HUDEP-2 (cell line): ENCODE measurements at regions not wholly inside any gene's neighbourhood (a gene's known extent, or its start where the extent isn't known, plus 50 kb on each side); places are given as distances from the start of the nearest gene placed in this dataset.
"Not testable (repeated sequence)": the region's sequence is repeated elsewhere in the genome, so short reads cannot be mapped to it uniquely, and the experiment has no call there.

ENCODE experiments used
- DNase-seq, 76 experiments: peaks; one replicate each; lab custom pipeline; 2025; ENCODE audit not compliant: unreplicated experiment in 76 of 76; lab: John Stamatoyannopoulos, UW

DNA sequence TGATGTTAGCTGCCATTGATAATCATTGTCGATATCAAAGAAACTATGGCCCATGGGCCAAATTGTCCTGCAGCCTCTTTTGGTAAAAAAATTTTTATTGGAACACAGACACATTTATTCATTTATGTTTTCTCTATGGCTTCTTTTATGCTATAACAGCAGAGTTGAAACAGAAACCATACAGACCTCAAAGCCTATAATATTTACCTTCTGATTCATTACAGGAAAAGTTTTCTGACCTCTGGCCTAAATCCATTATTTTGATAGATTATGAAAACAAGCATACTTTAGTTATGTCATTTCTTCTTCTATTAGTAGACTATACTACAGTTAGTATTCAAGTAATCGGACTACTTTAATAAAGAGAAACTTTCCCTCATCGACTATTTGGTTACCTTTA, 349.7 kb upstream of the GALNT5 start:
- no peak for DNase-seq

- no peak for DNase-seq
Measured at GRCh38 chr2:156908825-156909224, 348.7 kb upstream of the GALNT5 start.

- DNase-seq, result no peak
Measured at GRCh38 chr2:156909983-156910382, 347.5 kb upstream of the GALNT5 start.

DNA sequence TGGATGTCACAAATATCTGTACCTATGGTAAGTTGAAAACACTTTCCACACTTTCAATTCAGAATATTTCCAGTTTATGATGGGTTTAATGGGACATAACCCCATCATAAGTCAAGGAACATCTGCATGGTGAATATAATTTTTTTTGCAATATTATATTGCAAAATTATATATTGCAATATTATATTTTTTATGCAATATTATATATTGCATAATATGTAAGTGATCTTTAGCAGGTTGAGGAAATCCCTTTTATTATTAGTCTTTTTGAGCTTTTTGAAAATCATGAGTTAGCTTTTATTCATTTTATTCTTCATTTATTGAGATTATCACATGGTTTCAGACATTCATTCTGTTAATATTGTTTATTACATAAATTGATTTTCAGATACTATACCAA, 342.2 kb upstream of the GALNT5 start:
- no peak for DNase-seq

GRCh38 chr2:156918410-156918809, 339.1 kb upstream of the GALNT5 start:
- no peak for DNase-seq

- DNase-seq, result no peak
Measured at GRCh38 chr2:156930423-156930822, 327.1 kb upstream of the GALNT5 start.

GRCh38 chr2:156933645-156934225, 323.8 kb upstream of the GALNT5 start:
- DNase-seq, result peak in 29 of 76 experiments; percentile 1 to 67 (median 18)

DNA sequence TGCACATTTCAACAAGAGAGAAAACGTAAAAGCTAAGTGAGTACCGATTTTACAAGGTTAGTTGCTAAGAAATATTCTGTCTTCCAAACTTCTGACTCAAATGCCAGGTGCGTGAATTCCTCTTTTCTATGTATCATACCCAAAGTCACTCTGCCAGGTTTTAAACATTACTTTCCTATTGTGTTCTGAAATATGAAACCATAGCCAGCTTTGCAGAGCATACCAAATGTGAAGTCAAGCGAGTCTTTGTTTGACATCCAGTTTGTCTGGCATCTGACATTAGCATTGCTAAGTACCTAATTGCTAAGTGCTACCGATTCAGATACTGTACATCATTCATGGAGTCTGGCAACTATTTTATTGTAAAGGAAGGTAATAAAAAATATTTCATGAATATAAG, 321.9 kb upstream of the GALNT5 start:
- no peak for DNase-seq

- DNase-seq, result no peak
Measured at GRCh38 chr2:156937430-156937829, 320.1 kb upstream of the GALNT5 start.

- DNase-seq, result no peak
Measured at GRCh38 chr2:156944871-156945270, 312.6 kb upstream of the GALNT5 start.

DNA sequence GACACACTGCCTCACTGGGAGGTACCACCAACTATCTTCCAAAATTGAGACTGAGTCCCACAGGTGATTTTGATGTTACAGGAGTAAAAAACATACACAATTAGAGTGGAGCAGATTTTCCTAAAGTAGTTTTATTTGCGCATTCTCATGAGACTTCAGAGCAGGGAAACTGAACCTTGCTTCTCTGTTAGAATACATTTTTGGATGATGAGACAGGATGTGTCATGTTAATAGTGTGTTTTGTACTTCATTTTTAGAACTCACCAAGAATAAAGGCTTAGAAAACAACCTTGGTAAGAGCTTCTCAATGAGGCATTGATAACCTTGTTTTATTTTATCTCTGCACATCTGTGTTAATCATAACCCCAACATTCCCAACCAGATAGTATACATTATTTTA, 310.2 kb upstream of the GALNT5 start:
- no peak for DNase-seq

DNA sequence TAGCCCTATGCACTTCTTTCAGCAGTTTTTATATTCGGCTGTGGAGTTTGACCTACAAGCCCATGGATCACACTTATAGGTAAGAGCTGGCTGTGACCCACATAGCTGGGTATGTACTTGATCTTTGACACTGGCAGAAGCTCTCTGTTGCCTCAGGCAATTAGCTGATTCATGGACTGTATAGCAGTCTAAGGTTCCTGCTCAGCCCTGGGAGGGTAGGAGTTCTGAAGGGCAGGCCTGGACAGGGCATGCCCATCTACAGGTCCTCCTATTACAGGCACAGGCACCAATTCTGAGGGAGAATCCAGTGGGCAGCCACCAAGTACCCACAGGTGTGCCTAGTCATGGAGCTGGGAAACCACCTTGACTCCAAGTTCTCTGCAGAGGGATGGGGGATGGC, 301.8 kb upstream of the GALNT5 start:
- no peak for DNase-seq

DNA sequence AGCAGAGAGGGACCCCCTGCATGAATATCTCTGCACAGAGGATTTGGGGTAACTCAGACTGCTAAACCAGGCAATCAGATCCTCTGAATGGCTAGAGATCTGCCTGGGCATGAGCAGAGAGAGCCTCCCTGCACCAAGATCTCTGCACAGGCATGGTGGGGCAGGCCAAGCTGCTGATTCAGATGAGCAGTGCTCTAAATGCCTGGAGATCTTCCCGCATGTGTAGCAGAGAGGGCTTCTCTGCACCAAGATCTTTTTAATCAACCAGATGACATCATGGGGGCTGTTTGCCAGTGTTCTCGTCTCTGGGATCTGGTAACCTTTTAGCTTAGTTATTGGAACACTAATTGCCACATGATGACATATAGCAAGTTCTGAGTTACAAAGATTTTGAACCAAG, 301.3 kb upstream of the GALNT5 start:
- DNase-seq, result no peak

- no peak for DNase-seq
Measured at GRCh38 chr2:156958374-156958773, 299.1 kb upstream of the GALNT5 start.

DNA sequence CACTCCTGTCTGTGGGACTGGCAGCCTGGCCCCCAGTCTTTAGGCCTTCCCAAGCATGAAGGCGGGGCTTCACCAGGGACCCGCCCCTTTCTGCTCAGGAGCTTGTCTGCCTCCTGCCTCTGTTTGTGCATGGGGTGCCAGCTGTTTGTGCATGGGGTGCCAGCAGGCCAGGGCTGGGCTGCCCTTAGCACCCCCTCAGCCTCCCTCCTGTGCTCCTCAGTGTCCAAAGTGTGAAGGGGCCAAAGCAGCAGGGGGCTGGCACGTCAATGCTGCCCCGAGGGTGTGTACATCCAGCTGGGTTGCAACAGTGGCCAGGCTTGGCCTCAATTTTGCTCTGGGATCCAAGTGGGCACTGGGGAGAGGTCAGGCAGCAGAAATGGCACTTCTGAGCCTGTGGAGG, 298.0 kb upstream of the GALNT5 start:
- no peak for DNase-seq

DNA sequence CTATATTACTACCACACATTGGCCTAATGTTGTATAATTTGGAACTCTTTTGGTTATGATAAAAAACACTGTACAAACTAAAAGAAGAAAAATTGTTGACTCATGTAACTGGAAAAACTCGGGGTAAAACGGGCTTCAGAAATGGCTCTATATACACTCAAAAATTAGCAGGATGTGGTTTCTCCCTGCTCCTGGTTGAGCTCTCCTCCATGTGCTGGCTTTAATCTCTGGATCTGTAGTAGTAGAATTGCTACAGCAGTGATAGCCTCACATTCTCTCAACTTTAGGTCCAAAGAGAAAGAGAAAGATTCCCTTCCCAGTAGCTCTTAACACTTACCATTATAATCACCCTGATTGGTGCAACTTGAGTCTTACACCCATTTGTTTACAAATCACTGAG, 274.9 kb upstream of the GALNT5 start:
- DNase-seq, result no peak

GRCh38 chr2:156986339-156986988, 271.0 kb upstream of the GALNT5 start:
- peak in 1 of 76 experiments; percentile 4 for DNase-seq

DNA sequence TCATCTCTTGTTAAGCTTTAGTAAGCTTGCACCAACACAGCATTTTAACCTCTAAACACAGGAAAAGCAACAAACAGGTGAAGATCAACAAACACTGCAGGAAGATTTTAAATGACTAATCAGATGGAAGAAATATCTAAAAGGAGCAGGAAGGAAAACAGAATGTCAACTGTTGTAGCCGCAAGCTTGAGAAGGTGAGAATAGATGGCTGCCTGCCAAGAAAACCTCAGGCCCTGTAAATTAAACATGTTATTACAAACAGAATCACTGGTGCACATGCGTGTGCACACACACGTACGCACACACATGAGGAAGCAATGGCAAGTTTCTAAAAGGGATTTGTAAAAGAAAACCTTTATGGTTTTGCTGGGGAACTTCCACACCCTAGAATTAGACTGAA, 257.8 kb upstream of the GALNT5 start:
- no peak for DNase-seq

DNA sequence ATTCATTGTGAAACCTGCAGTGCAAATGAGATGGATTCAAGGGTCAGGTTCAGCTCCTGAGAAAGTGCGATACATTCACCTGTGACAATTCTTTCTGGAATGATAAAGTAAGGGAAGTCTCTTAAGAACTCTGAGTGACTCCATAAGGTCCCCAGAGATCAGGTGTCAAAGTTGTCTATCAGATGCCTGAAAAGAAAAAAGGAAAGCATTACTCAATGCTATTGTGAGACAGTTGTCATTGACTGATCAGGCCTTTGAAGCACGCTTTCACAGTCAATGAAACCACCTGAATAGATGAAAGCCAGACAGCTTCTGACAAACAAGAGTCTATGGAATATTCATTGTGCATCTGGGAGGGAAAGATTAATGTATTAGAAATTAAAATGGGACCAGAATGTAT, 252.7 kb upstream of the GALNT5 start:
- no peak for DNase-seq

DNA sequence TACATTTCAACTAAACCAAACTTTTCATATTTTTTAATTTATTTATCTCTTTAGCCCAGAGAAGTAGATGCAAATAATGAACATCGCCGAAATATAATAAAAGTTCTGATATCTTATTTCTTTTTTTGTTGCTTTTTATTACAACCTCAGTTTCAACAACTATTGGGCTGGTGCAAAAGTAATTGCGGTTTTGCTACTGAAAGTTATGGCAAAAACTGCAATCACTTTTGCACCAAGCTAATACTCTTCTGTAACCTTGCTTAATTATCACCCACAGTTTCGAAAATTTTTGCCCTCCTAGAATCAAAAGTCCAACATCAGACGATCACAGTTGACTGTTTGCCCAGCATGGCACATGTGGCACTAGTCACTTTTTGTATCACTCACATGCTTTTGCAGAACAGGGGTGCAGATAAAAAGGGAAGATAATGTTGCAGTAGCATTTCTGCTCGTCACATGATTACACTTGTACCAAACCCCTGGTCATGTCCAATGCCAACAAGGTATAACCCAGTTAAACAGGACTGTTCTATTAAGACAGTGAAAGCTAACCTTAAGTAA, 242.4 kb upstream of the GALNT5 start:
- no peak for DNase-seq

- not testable (repeated sequence) for DNase-seq
Measured at GRCh38 chr2:157023264-157023663, 234.2 kb upstream of the GALNT5 start.

GRCh38 chr2:157024129-157024528, 233.4 kb upstream of the GALNT5 start:
- no peak for DNase-seq
